OCI-LY3 (cell line): ENCODE measurements at regions not wholly inside any gene's neighbourhood (a gene's known extent, or its start where the extent isn't known, plus 50 kb on each side); places are given as distances from the start of the nearest gene placed in this dataset.

Source experiments
- CTCF ChIP-seq: fragments of 200-600, 300-600 bp; sonication (generic); IDR thresholded peaks from 2 replicates; pipeline ENCODE4 v1.5.1; 2014; ENCODE audit warnings: antibody characterized with exemption, low read length, low read depth
- EZH2phosphoT487 ChIP-seq: fragments of 200-600 bp; shearing (Covaris generic); IDR thresholded peaks from 2 replicates; pipeline ENCODE4 v1.6.1; 2018; ENCODE audit warnings: antibody characterized with exemption, mixed run types, low read depth

GRCh38 chr12:127496255-127496654 lies 770.7 kb upstream of the TMEM132C start:
- TF ChIP-seq CTCF, result peak; percentile 46
- no peak for TF ChIP-seq EZH2phosphoT487
